ENCODE measurements at regions not wholly inside any gene's neighbourhood (a gene's known extent, or its start where the extent isn't known, plus 50 kb on each side); places are given as distances from the start of the nearest gene placed in this dataset.

DNA sequence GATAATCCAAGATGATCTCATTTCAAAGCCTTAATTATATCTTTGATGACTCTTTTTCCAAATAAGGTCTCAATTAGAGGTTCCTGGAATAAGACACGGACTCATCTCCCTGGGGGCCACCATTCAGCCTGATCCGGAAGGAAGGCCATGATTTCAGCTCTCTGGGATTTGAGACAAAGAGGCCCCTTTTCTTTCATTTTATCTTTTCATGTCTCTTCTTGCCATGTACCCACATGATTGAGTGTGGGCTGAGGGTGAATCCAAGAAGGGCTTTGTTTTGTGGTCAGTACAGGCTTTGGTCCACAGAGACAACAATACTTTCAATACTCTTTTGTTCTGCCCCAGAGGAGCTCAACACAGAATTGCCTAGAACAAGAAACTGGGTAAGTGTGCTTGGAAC, 261.2 kb downstream of the TRIML1 start:
- intact Hi-C loops (cut with micrococcal nuclease) = no loop called here

More for the DNA sequence above, 261.2 kb downstream of the TRIML1 start:
- ChIA-PET POLR2A (ENCODE audit: unreplicated experiment) (no interaction called here), CTCF (no interaction called here)
- H3K14ac ChIP-seq (replicated peaks; ENCODE audit: low read depth, low read length) = no peak overlapping the region
- H3K18ac ChIP-seq (ENCODE audit: low read depth, low read length) = 0 out of 2 replicates have a peak overlapping the region, but pooled peaks have one; percentile 13
- dilution Hi-C loops (cut with HindIII; ENCODE audit: low sequenced_read_pairs, unreplicated experiment) = no loop called here
- H2AK5ac ChIP-seq (ENCODE audit: low read depth, low read length) = no peak overlapping the region
- H3K23ac ChIP-seq (ENCODE audit: low read depth, low read length) = no peak overlapping the region
- BruUV-seq (replicated peaks) = no TSS peak
- H2BK5ac ChIP-seq (ENCODE audit: low read depth, low read length, poor library complexity, severe bottlenecking) = no peak overlapping the region
- WGBS, 2 experiments (ENCODE audit: extremely low coverage in 2 of 2, insufficient read length in 1 of 2) = no CpG with 5 or more reads among the region's 2 CpGs
- H3K79me1 ChIP-seq (ENCODE audit: low read depth in 1 of 2, low read length in 2 of 2) = no peaks in the 10 kb centered on the region
- no peaks in the 10 kb centered on the region for H3K27me3 ChIP-seq (ENCODE audit: control insufficient read depth, insufficient read depth, low read length)
- no peak overlapping the region for H3K4me3 ChIP-seq (ENCODE audit: insufficient read depth, low read depth, low read length)
- no peaks in the 10 kb centered on the region; the same call in 1 of the 2 replicates for H3K9me3 ChIP-seq (ENCODE audit: control insufficient read depth, insufficient read depth, low read length)
- no peak overlapping the region for H3K56ac ChIP-seq (ENCODE audit: extremely low read depth, insufficient read depth, low read length)
- in situ Hi-C loops (cut with MboI; ENCODE audit: low sequenced_read_pairs) = no loop called here
- no peak overlapping the region for H2BK20ac ChIP-seq (ENCODE audit: low read depth, low read length)
- H3K9ac ChIP-seq (ENCODE audit: low read depth, low read length) = no peak overlapping the region
- H3K4ac ChIP-seq (ENCODE audit: low read depth, low read length) = no peak overlapping the region
- H3K4me1 ChIP-seq (ENCODE audit: control insufficient read depth, insufficient read depth, low read length) = peaks cover 3% of the 10 kb centered on the region
- no peaks in the 10 kb centered on the region for H3K36me3 ChIP-seq (ENCODE audit: control insufficient read depth, insufficient read depth, low read length)
- no peak overlapping the region for H4K5ac ChIP-seq (ENCODE audit: low read depth, low read length)
- no peak overlapping the region for H3K4me2 ChIP-seq (ENCODE audit: low read depth, low read length)
- no peak overlapping the region for H4K8ac ChIP-seq (ENCODE audit: low read depth in 2 of 2, low read length in 2 of 2)
- DNase-seq (no peak), ATAC-seq (ENCODE audit: low read depth) (no peak)
- H2AFZ ChIP-seq (replicated peaks; ENCODE audit: low read length, poor library complexity) = no peak overlapping the region
- TF ChIP-seq MAFK (IDR thresholded peaks at IDR 0.05; ENCODE audit: low read depth, low read length) (no peak), NFE2L2 (IDR thresholded peaks at IDR 0.05; ENCODE audit: low read depth, low read length) (no peak), CEBPB (IDR thresholded peaks at IDR 0.05; ENCODE audit: low read depth, low read length) (no peak), RCOR1 (IDR thresholded peaks at IDR 0.05; ENCODE audit: insufficient replicate concordance, low read length) (no peak), FOS (IDR thresholded peaks at IDR 0.05; ENCODE audit: low read depth, low read length) (no peak), RAD21 (IDR thresholded peaks at IDR 0.05; ENCODE audit: low read length) (no peak), CHD1 (IDR thresholded peaks at IDR 0.05; ENCODE audit: low read depth, low read length) (no peak), SMC3 (IDR thresholded peaks at IDR 0.05; ENCODE audit: low read depth, low read length) (no peak), ELK1 (IDR thresholded peaks at IDR 0.05; ENCODE audit: borderline replicate concordance, low read depth, low read length) (no peak), MXI1 (IDR thresholded peaks at IDR 0.05; ENCODE audit: borderline replicate concordance, low read depth, low read length) (no peak), RFX5 (IDR thresholded peaks at IDR 0.05; ENCODE audit: low read depth, low read length) (no peak), BHLHE40 (IDR thresholded peaks at IDR 0.05; ENCODE audit: low read depth, low read length) (no peak), MAZ (IDR thresholded peaks at IDR 0.05; ENCODE audit: borderline replicate concordance, low read depth, low read length) (no peak), POLR2A (IDR thresholded peaks at IDR 0.05; ENCODE audit: low read depth, low read length) (no peak)
- TF ChIP-seq, protein P1, sequence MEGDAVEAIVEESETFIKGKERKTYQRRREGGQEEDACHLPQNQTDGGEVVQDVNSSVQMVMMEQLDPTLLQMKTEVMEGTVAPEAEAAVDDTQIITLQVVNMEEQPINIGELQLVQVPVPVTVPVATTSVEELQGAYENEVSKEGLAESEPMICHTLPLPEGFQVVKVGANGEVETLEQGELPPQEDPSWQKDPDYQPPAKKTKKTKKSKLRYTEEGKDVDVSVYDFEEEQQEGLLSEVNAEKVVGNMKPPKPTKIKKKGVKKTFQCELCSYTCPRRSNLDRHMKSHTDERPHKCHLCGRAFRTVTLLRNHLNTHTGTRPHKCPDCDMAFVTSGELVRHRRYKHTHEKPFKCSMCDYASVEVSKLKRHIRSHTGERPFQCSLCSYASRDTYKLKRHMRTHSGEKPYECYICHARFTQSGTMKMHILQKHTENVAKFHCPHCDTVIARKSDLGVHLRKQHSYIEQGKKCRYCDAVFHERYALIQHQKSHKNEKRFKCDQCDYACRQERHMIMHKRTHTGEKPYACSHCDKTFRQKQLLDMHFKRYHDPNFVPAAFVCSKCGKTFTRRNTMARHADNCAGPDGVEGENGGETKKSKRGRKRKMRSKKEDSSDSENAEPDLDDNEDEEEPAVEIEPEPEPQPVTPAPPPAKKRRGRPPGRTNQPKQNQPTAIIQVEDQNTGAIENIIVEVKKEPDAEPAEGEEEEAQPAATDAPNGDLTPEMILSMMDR (conservative IDR thresholded peaks at IDR 0.05; ENCODE audit: low read depth, low read length) = no peak
- TF ChIP-seq, protein P2, sequence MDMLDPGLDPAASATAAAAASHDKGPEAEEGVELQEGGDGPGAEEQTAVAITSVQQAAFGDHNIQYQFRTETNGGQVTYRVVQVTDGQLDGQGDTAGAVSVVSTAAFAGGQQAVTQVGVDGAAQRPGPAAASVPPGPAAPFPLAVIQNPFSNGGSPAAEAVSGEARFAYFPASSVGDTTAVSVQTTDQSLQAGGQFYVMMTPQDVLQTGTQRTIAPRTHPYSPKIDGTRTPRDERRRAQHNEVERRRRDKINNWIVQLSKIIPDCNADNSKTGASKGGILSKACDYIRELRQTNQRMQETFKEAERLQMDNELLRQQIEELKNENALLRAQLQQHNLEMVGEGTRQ (IDR thresholded peaks at IDR 0.05; ENCODE audit: low read depth, low read length) = no peak
- H2BK120ac ChIP-seq (ENCODE audit: low read depth, low read length) = no peak overlapping the region
- peak overlapping the region; percentile 4; the same call in 1 of the 3 replicates for H2BK15ac ChIP-seq (ENCODE audit: low read depth, low read length)
- no peaks in the 10 kb centered on the region for H4K20me1 ChIP-seq (ENCODE audit: insufficient read depth, low read length)
- H2AK9ac ChIP-seq (replicated peaks; ENCODE audit: low read depth, low read length, poor library complexity) = no peak overlapping the region
- H4K91ac ChIP-seq (ENCODE audit: insufficient read depth, low read depth, low read length) = no peak overlapping the region
- H3K9me1 ChIP-seq (ENCODE audit: insufficient read depth, low read length) = no peaks in the 10 kb centered on the region
- no peak overlapping the region for H3K27ac ChIP-seq (ENCODE audit: insufficient read depth, low read length)

All from IMR-90 (cell line).